ENCODE measurements at regions not wholly inside any gene's neighbourhood (a gene's known extent, or its start where the extent isn't known, plus 50 kb on each side); places are given as distances from the start of the nearest gene placed in this dataset.

DNA sequence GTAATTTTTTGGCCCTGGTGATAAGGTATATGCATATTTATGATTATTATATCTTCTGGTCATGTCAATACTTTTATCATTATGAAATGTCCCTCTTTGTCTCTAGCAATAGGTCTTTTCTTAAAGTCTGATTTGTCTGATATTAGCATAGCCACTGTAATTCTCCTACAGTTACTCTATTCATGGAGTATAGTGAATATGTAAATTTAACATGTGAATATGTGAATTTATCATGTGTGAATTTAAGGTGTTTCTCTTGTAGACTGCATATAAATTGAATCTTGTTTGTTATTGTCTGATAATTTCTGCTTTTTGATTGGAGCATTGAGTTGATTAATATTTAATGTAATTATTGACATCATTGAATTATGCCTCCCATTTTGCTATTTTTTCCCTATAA is 259.4 kb downstream of the HRH4 start:
- Histone ChIP-seq H3K9me3 (no peaks in the 10 kb centered on the region), H3K27ac (no peak overlapping the region), H3K36me3 (no peaks in the 10 kb centered on the region), H3K4me1 (ENCODE audit: control insufficient read depth in 1 of 2, insufficient read depth in 1 of 2, low read depth in 1 of 2, low read length in 1 of 2) (no peaks in the 10 kb centered on the region), H3K27me3 (peaks cover 11% of the 10 kb centered on the region), H3K4me3 (ENCODE audit: low read depth in 1 of 2, low read length in 1 of 2) (no peak overlapping the region)
- no peak for TF ChIP-seq CTCF (IDR thresholded peaks at IDR 0.05)

DNA sequence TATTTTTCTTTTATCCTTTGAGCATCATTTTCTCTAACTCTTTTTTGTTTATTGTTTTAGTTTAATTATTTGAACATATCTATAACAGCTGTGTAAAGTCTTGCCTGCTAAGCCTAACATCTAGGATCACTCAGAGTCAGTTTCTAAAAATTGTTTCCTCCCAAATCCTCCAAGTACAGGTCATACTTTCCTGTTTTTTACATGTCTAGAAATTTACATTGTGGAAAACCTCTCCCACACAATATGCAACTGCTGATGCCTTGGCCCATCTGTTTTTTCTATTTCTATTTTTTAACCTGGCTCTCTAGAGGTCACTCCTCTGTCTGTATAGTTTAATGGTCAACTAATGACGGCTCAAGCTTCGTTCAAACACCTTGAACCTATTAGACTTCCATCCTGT is 261.0 kb downstream of the HRH4 start:
- no peak overlapping the region for H3K27ac ChIP-seq
- peaks cover 11% of the 10 kb centered on the region for H3K27me3 ChIP-seq
- H3K4me1 ChIP-seq (ENCODE audit: control insufficient read depth in 1 of 2, insufficient read depth in 1 of 2, low read depth in 1 of 2, low read length in 1 of 2) = no peaks in the 10 kb centered on the region
- TF ChIP-seq CTCF (IDR thresholded peaks at IDR 0.05) = no peak
- H3K4me3 ChIP-seq (ENCODE audit: low read depth in 1 of 2, low read length in 1 of 2) = no peak overlapping the region
- no peaks in the 10 kb centered on the region for H3K36me3 ChIP-seq
- no peaks in the 10 kb centered on the region for H3K9me3 ChIP-seq

DNA sequence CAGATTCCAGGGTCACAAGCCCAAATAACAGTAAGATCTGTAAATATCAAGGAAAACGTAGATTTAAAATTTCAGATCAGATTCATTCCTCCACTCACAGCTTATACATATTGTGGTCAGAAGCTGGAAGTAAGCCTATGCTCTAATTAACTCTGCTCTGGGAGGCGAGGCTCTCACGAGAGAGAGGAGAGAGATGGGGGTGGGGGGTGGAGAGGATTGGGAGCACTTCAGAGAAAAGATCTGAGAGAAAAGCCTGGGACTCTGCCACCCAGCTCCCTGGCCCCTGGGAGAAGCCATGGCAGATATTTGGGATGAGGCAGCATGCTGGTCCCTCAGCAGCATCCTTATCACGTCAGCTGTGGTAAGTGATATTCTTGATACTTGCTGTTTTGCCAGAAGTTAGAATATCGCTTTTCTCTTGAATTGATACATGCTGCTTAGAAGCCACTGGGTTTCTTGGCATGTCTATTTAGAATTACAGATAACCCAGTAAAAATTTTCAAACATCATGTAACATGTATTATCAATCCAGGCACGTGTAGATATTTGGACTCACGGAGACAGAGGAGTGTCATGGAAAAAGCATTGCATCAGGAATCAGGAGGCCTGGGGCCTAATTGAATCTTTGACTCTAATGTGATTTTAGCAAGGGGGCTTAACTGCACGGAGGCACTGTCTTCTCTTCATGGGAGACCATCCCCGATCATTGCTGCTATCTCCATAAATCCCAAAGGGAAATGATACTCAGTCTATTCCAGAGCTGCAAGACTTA is 265.4 kb downstream of the HRH4 start:
- TF ChIP-seq CTCF (IDR thresholded peaks at IDR 0.05) = no peak
- H3K9me3 ChIP-seq = no peaks in the 10 kb centered on the region
- H3K27ac ChIP-seq = no peak overlapping the region
- H3K4me3 ChIP-seq (ENCODE audit: low read depth in 1 of 2, low read length in 1 of 2) = no peak overlapping the region
- no peaks in the 10 kb centered on the region for H3K4me1 ChIP-seq (ENCODE audit: control insufficient read depth in 1 of 2, insufficient read depth in 1 of 2, low read depth in 1 of 2, low read length in 1 of 2)
- peaks cover 9% of the 10 kb centered on the region for H3K27me3 ChIP-seq
- H3K36me3 ChIP-seq = no peaks in the 10 kb centered on the region

DNA sequence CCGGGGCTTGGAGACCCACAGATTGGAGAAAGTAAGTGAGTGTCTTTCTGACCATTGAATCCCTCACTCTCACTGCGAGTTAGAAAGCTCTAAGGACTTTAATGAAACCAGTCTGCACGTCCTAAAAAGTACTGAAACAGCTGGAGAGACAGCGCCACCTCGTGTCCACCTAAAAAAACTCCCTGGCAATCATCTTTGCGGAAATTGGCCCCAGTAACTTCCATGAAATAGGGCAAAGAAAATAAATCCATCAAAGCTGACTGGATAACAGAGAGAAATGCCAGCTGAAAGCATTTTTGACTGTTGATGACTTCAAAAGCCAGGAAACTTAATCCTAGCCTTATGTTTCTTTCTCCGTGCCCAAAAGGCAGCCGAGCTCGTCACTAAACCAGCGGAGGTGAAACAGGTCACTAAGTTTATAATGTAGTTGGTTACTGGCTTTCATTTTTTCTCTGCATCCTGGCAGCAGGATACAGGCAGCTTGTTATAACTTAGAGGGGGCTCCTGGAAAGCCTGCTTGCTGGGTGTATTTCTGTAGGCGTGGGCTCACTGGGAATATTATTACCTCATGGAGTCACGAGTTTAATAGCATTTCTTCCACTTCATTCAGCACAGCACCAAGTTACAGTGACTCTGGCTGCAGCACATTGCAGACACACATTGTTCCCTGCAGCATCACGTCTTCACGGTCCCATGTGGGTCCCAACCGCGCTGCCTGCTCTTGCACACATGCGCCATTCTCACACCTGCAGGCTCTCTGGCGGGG is 266.5 kb downstream of the HRH4 start:
- no peak for TF ChIP-seq CTCF (IDR thresholded peaks at IDR 0.05)
- Histone ChIP-seq H3K9me3 (no peaks in the 10 kb centered on the region), H3K4me3 (ENCODE audit: low read depth in 1 of 2, low read length in 1 of 2) (no peak overlapping the region)

DNA sequence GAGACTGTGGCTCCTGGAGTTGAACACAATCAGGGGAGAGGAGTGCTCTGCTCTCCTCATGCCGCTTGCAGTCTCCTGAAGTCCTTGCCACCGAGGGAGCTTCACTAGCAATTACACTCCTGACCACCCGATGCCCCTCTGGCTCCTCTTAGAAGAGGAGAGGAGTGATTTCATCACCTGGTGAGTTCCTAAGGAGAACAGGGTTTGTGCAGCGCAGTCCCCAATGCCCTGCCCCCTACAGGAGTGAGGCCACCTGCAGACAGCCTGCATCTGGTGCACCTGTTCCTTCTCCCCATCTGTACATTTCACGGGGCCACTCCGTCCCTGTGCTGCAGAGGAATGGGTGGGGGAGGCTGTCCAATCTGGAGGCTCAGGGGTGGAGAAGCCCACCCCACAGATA is 267.2 kb downstream of the HRH4 start:
- no peaks in the 10 kb centered on the region for H3K9me3 ChIP-seq
- no peaks in the 10 kb centered on the region for H3K4me1 ChIP-seq (ENCODE audit: control insufficient read depth in 1 of 2, insufficient read depth in 1 of 2, low read depth in 1 of 2, low read length in 1 of 2)
- H3K36me3 ChIP-seq = no peaks in the 10 kb centered on the region
- no peak overlapping the region for H3K4me3 ChIP-seq (ENCODE audit: low read depth in 1 of 2, low read length in 1 of 2)
- no peak overlapping the region for H3K27ac ChIP-seq
- peaks cover 5% of the 10 kb centered on the region for H3K27me3 ChIP-seq
- TF ChIP-seq CTCF (IDR thresholded peaks at IDR 0.05) = no peak

More for the DNA sequence above, 266.5 kb downstream of the HRH4 start:
- Histone ChIP-seq H3K4me1 (ENCODE audit: control insufficient read depth in 1 of 2, insufficient read depth in 1 of 2, low read depth in 1 of 2, low read length in 1 of 2) (no peaks in the 10 kb centered on the region), H3K36me3 (no peaks in the 10 kb centered on the region), H3K27ac (no peak overlapping the region), H3K27me3 (peaks cover 8% of the 10 kb centered on the region)

All from neutrophil (primary cell).